Vagina (tissue), 2 donors: ENCODE measurements at regions not wholly inside any gene's neighbourhood (a gene's known extent, or its start where the extent isn't known, plus 50 kb on each side); places are given as distances from the start of the nearest gene placed in this dataset.

Source experiments
- DNase-seq, 2 donors: peaks; one replicate each; pipeline ENCODE4 v3.0.0-alpha.2; 2017; ENCODE audit errors: extremely low spot score in 2 of 2
- H3K27ac ChIP-seq: fragments of 200-600 bp; sonication (generic); one replicate; pipeline ENCODE4 v1.5.1; 2019
- H3K27me3 ChIP-seq: fragments of 200-600 bp; sonication (generic); one replicate; pipeline ENCODE4 v1.5.1; 2019
- H3K36me3 ChIP-seq, 2 donors: fragments of 200-600 bp; sonication (generic); one replicate each; pipeline ENCODE4 v1.5.1; 2017 to 2019
- H3K4me1 ChIP-seq: fragments of 200-600 bp; sonication (generic); one replicate; pipeline ENCODE4 v1.5.1; 2019
- H3K4me3 ChIP-seq, 2 donors: fragments of 200-600 bp; sonication (generic); 1 replicate in 1 of 2; 2 replicates in 1 of 2; pipeline ENCODE4 v1.5.1; 2016 to 2019
- H3K9me3 ChIP-seq: fragments of 200-600 bp; sonication (generic); one replicate; pipeline ENCODE4 v1.5.1; 2019
- CTCF ChIP-seq, 3 experiments: fragments of 450-650 bp in 2 of 3; fragments of 200-600 bp in 1 of 3; sonication (generic) in 1 of 3; IDR thresholded peaks; one replicate each; pipeline ENCODE4 v1.5.1; 2017 to 2019; ENCODE audit warnings: antibody characterized with exemption in 3 of 3, mild to moderate bottlenecking in 2 of 3, moderate library complexity in 2 of 3
- POLR2A ChIP-seq, 2 donors: fragments of 450-650 bp; IDR thresholded peaks; one replicate each; pipeline ENCODE4 v1.6.1; 2017; ENCODE audit warnings: antibody characterized with exemption in 2 of 2, mild to moderate bottlenecking in 2 of 2, moderate library complexity in 2 of 2
- POLR2AphosphoS5 ChIP-seq, 2 donors: sonication (generic); formaldehyde crosslinking; IDR thresholded peaks; one replicate each; pipeline ENCODE4 v1.9.0; 2017; ENCODE audit warnings: antibody characterized with exemption in 2 of 2, mild to moderate bottlenecking in 2 of 2, low read depth in 1 of 2; ENCODE audit not compliant: insufficient read depth in 1 of 2
- intact Hi-C: fragments of 100-400 bp; cut with DNase I; formaldehyde crosslinking; loops from one replicate; pipeline ENCODE4 v1.15.1; 2023

- Histone ChIP-seq H3K27me3 (no peaks in the 10 kb centered on the region), H3K4me1 (no peaks in the 10 kb centered on the region), H3K9me3 (no peaks in the 10 kb centered on the region), H3K36me3 (no peaks in the 10 kb centered on the region), H3K4me3 (no peak overlapping the region), H3K27ac (no peak overlapping the region)
- no peak for DNase-seq
- TF ChIP-seq CTCF (IDR thresholded peaks at IDR 0.05) (no peak), POLR2AphosphoS5 (IDR thresholded peaks at IDR 0.05; ENCODE audit: insufficient read depth in 1 of 2, low read depth in 1 of 2) (no peak), POLR2A (IDR thresholded peaks at IDR 0.05) (no peak)
- intact Hi-C loops: no loop called here
Observed at GRCh38 chr20:52441710-52442109, 250.1 kb upstream of the ZFP64 start.

DNA sequence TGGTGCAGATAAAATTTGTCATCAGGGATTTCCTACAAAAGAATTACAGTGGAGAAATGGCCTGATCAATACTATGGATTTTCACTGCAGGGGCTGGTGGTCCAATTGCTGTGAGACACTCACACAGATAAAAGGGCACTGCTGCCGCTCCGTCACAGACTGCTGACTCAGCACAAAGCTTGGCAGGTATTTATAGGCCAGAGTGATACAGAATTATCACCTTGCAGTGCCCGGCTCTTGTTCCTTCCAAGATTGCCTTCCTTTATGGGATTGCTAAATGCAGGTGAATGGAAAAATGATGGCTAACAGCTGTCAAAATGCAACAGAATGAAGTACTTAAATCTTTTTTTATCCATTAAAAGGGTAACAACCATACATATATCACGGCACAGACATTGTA, 247.8 kb upstream of the ZFP64 start:
- H3K4me3 ChIP-seq: no peak overlapping the region
- H3K9me3 ChIP-seq: no peaks in the 10 kb centered on the region
- H3K27me3 ChIP-seq: no peaks in the 10 kb centered on the region
- no peak overlapping the region for H3K27ac ChIP-seq
- no peak for TF ChIP-seq CTCF (IDR thresholded peaks at IDR 0.05)
- no peak for TF ChIP-seq POLR2AphosphoS5 (IDR thresholded peaks at IDR 0.05; ENCODE audit: insufficient read depth in 1 of 2, low read depth in 1 of 2)
- TF ChIP-seq POLR2A (IDR thresholded peaks at IDR 0.05): no peak
- no peak for DNase-seq
- no peaks in the 10 kb centered on the region for H3K4me1 ChIP-seq
- H3K36me3 ChIP-seq: no peaks in the 10 kb centered on the region
- intact Hi-C loops: no loop called here

GRCh38 chr20:52438326-52438963, 246.9 kb upstream of the ZFP64 start:
- TF ChIP-seq CTCF (IDR thresholded peaks at IDR 0.05): no peak
- TF ChIP-seq POLR2A (IDR thresholded peaks at IDR 0.05): no peak
- no peak for TF ChIP-seq POLR2AphosphoS5 (IDR thresholded peaks at IDR 0.05; ENCODE audit: insufficient read depth in 1 of 2, low read depth in 1 of 2)
- intact Hi-C loops: no loop called here
- no peak for DNase-seq

DNA sequence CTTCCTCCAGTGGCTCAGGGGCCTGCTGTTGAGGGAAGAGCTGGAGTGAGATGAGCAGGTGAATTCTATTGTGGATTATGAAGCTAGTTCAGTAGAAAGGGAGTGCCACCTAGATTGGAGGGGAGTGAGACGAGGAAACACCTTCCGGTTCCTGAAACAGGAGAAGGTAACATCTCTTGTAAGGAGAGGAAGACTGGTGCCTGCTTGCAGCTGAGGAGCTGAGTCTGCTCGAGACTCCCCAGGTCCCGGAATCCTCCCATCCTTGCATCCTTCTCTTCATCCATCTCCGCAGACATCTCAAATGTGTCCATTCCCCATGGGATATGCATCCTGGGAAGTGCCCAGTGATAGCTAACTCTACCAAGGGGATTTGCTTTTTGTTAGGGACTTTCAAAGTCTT, 242.9 kb upstream of the ZFP64 start:
- no peaks in the 10 kb centered on the region for H3K4me1 ChIP-seq
- TF ChIP-seq POLR2AphosphoS5 (IDR thresholded peaks at IDR 0.05; ENCODE audit: insufficient read depth in 1 of 2, low read depth in 1 of 2) (no peak), POLR2A (IDR thresholded peaks at IDR 0.05) (no peak), CTCF (IDR thresholded peaks at IDR 0.05) (no peak)
- H3K27ac ChIP-seq: no peak overlapping the region
- H3K36me3 ChIP-seq: no peaks in the 10 kb centered on the region
- DNase-seq: no peak
- H3K4me3 ChIP-seq: no peak overlapping the region
- H3K9me3 ChIP-seq: no peaks in the 10 kb centered on the region
- H3K27me3 ChIP-seq: no peaks in the 10 kb centered on the region
- intact Hi-C loops: no loop called here

More at GRCh38 chr20:52438326-52438963, 246.9 kb upstream of the ZFP64 start:
- Histone ChIP-seq H3K27ac (no peak overlapping the region), H3K9me3 (no peaks in the 10 kb centered on the region), H3K4me1 (no peaks in the 10 kb centered on the region), H3K36me3 (no peaks in the 10 kb centered on the region), H3K27me3 (no peaks in the 10 kb centered on the region), H3K4me3 (no peak overlapping the region)

GRCh38 chr20:52434041-52434425, 242.5 kb upstream of the ZFP64 start:
- no peaks in the 10 kb centered on the region for H3K36me3 ChIP-seq
- DNase-seq: no peak
- no peaks in the 10 kb centered on the region for H3K9me3 ChIP-seq
- H3K27me3 ChIP-seq: no peaks in the 10 kb centered on the region
- no peaks in the 10 kb centered on the region for H3K4me1 ChIP-seq
- no peak overlapping the region for H3K27ac ChIP-seq
- TF ChIP-seq POLR2A (IDR thresholded peaks at IDR 0.05): no peak
- TF ChIP-seq CTCF (IDR thresholded peaks at IDR 0.05): no peak
- TF ChIP-seq POLR2AphosphoS5 (IDR thresholded peaks at IDR 0.05; ENCODE audit: insufficient read depth in 1 of 2, low read depth in 1 of 2): no peak
- no peak overlapping the region for H3K4me3 ChIP-seq
- intact Hi-C loops: no loop called here
